Loucy (cell line): ENCODE measurements at regions not wholly inside any gene's neighbourhood (a gene's known extent, or its start where the extent isn't known, plus 50 kb on each side); places are given as distances from the start of the nearest gene placed in this dataset.

Experiments used
- CTCF ChIP-seq: fragments of 200-600 bp; sonication (generic); conservative IDR thresholded peaks from 2 replicates; pipeline ENCODE4 v1.5.1; 2014; ENCODE audit warnings: mild to moderate bottlenecking, antibody characterized with exemption, low read length
- EZH2phosphoT487 ChIP-seq: fragments of 200-600 bp; IDR thresholded peaks from 2 replicates; pipeline ENCODE4 v1.6.1; 2018; ENCODE audit warnings: antibody characterized with exemption, mild to moderate bottlenecking, moderate library complexity, borderline replicate concordance

- TF ChIP-seq EZH2phosphoT487: no peak
- TF ChIP-seq CTCF: no peak
Measured at GRCh38 chr6:15825332-15825930, 162.6 kb upstream of the DTNBP1 start.
